ENCODE measurements at regions not wholly inside any gene's neighbourhood (a gene's known extent, or its start where the extent isn't known, plus 50 kb on each side); places are given as distances from the start of the nearest gene placed in this dataset.

- intact Hi-C loops (cut with micrococcal nuclease; ENCODE audit: unreplicated experiment) = no loop called here
- H4K20me1 ChIP-seq (ENCODE audit: insufficient read depth, low read length) = no peaks in the 10 kb centered on the region
- no peaks in the 10 kb centered on the region for H3K9me3 ChIP-seq (ENCODE audit: low read length)
- no peak overlapping the region for H3K4me3 ChIP-seq (ENCODE audit: low read depth, low read length, poor library complexity, severe bottlenecking)
- ChIA-PET POLR2A (no interaction called here), CTCF (ENCODE audit: unreplicated experiment) (no interaction called here)
- no peak overlapping the region for H2AFZ ChIP-seq (ENCODE audit: low read length)
- no peaks in the 10 kb centered on the region for H3K79me2 ChIP-seq (ENCODE audit: insufficient read depth, low read depth, low read length)
- no peak for DNase-seq (ENCODE audit: low spot score)
- no peak overlapping the region for H3K27ac ChIP-seq (ENCODE audit: low read depth, low read length, poor library complexity, severe bottlenecking)
- TF ChIP-seq EZH2phosphoT487 (IDR thresholded peaks at IDR 0.05; ENCODE audit: borderline replicate concordance, low read depth, low read length) (no peak), CTCF (conservative IDR thresholded peaks at IDR 0.05; ENCODE audit: low read length) (no peak)
- H3K36me3 ChIP-seq (ENCODE audit: insufficient read depth, low read length) = no peaks in the 10 kb centered on the region
- BruUV-seq (replicated peaks) = no TSS peak
- H3K4me1 ChIP-seq (ENCODE audit: insufficient read depth, low read length, poor library complexity, severe bottlenecking) = no peaks in the 10 kb centered on the region
- H3K4me2 ChIP-seq (ENCODE audit: low read length) = no peak overlapping the region
- H3K9me2 ChIP-seq (ENCODE audit: insufficient read depth, low read length) = no peaks in the 10 kb centered on the region
Measured at GRCh38 chr5:24177821-24178220, 467.0 kb downstream of the CDH10 start.

GRCh38 chr5:24183981-24184380 is 460.8 kb downstream of the CDH10 start:
- no peaks in the 10 kb centered on the region for H3K9me2 ChIP-seq (ENCODE audit: insufficient read depth, low read length)
- H3K36me3 ChIP-seq (ENCODE audit: insufficient read depth, low read length) = no peaks in the 10 kb centered on the region
- no peak overlapping the region for H3K4me2 ChIP-seq (ENCODE audit: low read length)
- no peak overlapping the region for H2AFZ ChIP-seq (ENCODE audit: low read length)
- BruUV-seq (replicated peaks) = no TSS peak
- TF ChIP-seq EZH2phosphoT487 (IDR thresholded peaks at IDR 0.05; ENCODE audit: borderline replicate concordance, low read depth, low read length) = no peak
- no peak for TF ChIP-seq CTCF (conservative IDR thresholded peaks at IDR 0.05; ENCODE audit: low read length)
- ChIA-PET CTCF (ENCODE audit: unreplicated experiment) (interaction anchor here (0.6 kb wide), 1 partner anchor 24 kb away, joined by 3 read pairs; no protein-coding TSS in a partner anchor), POLR2A (no interaction called here)
- no peaks in the 10 kb centered on the region for H3K9me3 ChIP-seq (ENCODE audit: low read length)
- DNase-seq (ENCODE audit: low spot score) = no peak
- H3K79me2 ChIP-seq (ENCODE audit: insufficient read depth, low read depth, low read length) = no peaks in the 10 kb centered on the region
- H4K20me1 ChIP-seq (ENCODE audit: insufficient read depth, low read length) = no peaks in the 10 kb centered on the region
- H3K4me1 ChIP-seq (ENCODE audit: insufficient read depth, low read length, poor library complexity, severe bottlenecking) = no peaks in the 10 kb centered on the region
- H3K4me3 ChIP-seq (ENCODE audit: low read depth, low read length, poor library complexity, severe bottlenecking) = no peak overlapping the region
- intact Hi-C loops (cut with micrococcal nuclease; ENCODE audit: unreplicated experiment) = no loop called here
- no peak overlapping the region for H3K27ac ChIP-seq (ENCODE audit: low read depth, low read length, poor library complexity, severe bottlenecking)

GRCh38 chr5:24188216-24188925 is 456.4 kb downstream of the CDH10 start:
- Histone ChIP-seq H3K9me2 (ENCODE audit: insufficient read depth, low read length) (no peaks in the 10 kb centered on the region), H3K36me3 (ENCODE audit: insufficient read depth, low read length) (no peaks in the 10 kb centered on the region), H2AFZ (ENCODE audit: low read length) (no peak overlapping the region), H3K4me2 (ENCODE audit: low read length) (no peak overlapping the region), H3K4me1 (ENCODE audit: insufficient read depth, low read length, poor library complexity, severe bottlenecking) (no peaks in the 10 kb centered on the region), H3K9me3 (ENCODE audit: low read length) (no peaks in the 10 kb centered on the region), H3K79me2 (ENCODE audit: insufficient read depth, low read depth, low read length) (no peaks in the 10 kb centered on the region), H4K20me1 (ENCODE audit: insufficient read depth, low read length) (no peaks in the 10 kb centered on the region), H3K27ac (ENCODE audit: low read depth, low read length, poor library complexity, severe bottlenecking) (no peak overlapping the region), H3K4me3 (ENCODE audit: low read depth, low read length, poor library complexity, severe bottlenecking) (no peak overlapping the region)
- CTCF ChIA-PET (ENCODE audit: unreplicated experiment) = no interaction called here
- no TSS peak for BruUV-seq (replicated peaks)
- no peak for DNase-seq (ENCODE audit: low spot score)
- intact Hi-C loops (cut with micrococcal nuclease; ENCODE audit: unreplicated experiment) = no loop called here
- POLR2A ChIA-PET = interaction anchor here (1.0 kb wide), 1 partner anchor 95 kb away, joined by 4 read pairs; no protein-coding TSS in a partner anchor
- TF ChIP-seq CTCF (conservative IDR thresholded peaks at IDR 0.05; ENCODE audit: low read length) = no peak
- no peak for TF ChIP-seq EZH2phosphoT487 (IDR thresholded peaks at IDR 0.05; ENCODE audit: borderline replicate concordance, low read depth, low read length)

All from OCI-LY7 (cell line).